Choroid plexus epithelial cell (primary cell): ENCODE measurements at regions not wholly inside any gene's neighbourhood (a gene's known extent, or its start where the extent isn't known, plus 50 kb on each side); places are given as distances from the start of the nearest gene placed in this dataset.
A peak's percentile ranks its signal among the peaks of the same experiment; 100 is the strongest.
"Not testable (repeated sequence)": the region's sequence is repeated elsewhere in the genome, so short reads cannot be mapped to it uniquely, and the experiment has no call there.

ENCODE experiments used
- DNase-seq: peaks from one replicate; pipeline ENCODE4 v3.0.0-alpha.2; 2010; ENCODE audit warnings: low read depth
- H3K4me3 ChIP-seq: 2 replicates; pipeline ENCODE4 v1.5.1; 2011; ENCODE audit warnings: low read depth, mild to moderate bottlenecking, control low read depth, low read length, moderate library complexity
- CTCF ChIP-seq: conservative IDR thresholded peaks from 2 replicates; pipeline ENCODE4 v1.5.1; 2011; ENCODE audit warnings: low read depth, mild to moderate bottlenecking, control low read depth, inconsistent platforms, low read length, moderate library complexity

DNA sequence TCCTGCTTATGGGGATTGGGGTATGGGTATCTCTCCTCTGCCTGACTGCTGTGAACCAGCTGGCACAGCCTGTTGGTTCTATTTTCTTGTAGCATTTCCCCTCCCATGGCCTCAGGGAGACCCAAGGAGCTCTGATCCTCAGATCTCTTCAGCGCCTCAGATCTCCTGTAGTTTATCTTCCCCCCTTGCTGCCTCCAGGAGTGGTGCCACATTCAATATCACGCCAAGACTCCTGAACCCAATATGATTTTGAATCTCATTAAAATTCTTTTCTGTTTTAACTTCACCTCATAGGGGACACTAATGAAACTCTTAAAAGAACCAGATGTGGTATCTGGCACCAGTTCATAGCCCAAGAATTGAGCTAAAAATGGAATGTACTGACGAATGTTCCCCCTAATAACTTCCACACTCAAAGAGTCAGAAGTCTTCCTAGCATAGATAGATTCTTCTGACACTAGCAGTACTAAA is 59.6 kb upstream of the LIFR start:
- peak; percentile 73 for DNase-seq
- H3K4me3 ChIP-seq = no peak overlapping the region
- TF ChIP-seq CTCF = no peak

DNA sequence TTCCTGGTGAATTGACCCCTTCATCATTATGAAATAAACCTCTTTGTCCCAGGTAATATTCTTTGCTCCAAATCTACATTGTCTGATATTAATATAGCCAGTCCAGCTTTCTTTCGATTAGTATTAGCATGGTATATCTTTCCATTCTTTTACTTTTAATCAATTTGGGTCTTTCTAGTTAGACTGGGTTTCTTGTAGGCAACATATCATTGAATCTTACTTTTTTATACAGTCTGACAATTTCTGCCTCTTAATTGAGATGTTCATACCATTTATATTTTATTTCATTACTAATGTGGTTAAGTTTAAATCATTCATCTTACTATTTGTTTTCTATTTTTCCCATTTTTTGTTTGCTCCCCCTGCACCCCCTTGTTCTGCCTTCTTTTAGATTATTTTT is 61.7 kb upstream of the LIFR start:
- TF ChIP-seq CTCF = no peak

DNA sequence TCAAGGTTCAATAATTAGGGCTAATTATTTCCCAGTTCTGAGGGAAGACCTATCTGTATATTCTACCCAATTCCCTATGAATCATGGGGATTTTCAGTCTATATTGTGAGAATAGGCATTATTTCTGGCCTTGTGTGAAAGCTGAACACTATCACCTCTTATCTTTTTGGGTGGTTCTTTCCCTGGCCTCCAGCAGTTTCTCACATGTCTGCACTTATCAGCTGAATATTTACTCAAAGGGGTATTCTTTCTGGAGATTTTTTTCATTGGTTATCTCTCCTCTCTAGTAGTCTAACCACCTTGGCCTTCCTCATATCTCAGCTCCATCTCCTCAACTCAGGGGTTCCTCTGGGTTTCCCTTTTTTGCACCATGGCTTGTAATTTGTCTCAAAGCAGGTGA is 64.9 kb upstream of the LIFR start:
- no peak for TF ChIP-seq CTCF
- no peak overlapping the region for H3K4me3 ChIP-seq
- no peak for DNase-seq

More for the DNA sequence above, 61.7 kb upstream of the LIFR start:
- H3K4me3 ChIP-seq = no peak overlapping the region
- no peak for DNase-seq

- no peak for TF ChIP-seq CTCF
- no peak overlapping the region for H3K4me3 ChIP-seq
- DNase-seq = no peak
Observed at GRCh38 chr5:38621840-38622437, 65.5 kb upstream of the LIFR start.

GRCh38 chr5:38622723-38623129 is 66.3 kb upstream of the LIFR start:
- H3K4me3 ChIP-seq = no peak overlapping the region
- DNase-seq = no peak
- TF ChIP-seq CTCF = no peak

DNA sequence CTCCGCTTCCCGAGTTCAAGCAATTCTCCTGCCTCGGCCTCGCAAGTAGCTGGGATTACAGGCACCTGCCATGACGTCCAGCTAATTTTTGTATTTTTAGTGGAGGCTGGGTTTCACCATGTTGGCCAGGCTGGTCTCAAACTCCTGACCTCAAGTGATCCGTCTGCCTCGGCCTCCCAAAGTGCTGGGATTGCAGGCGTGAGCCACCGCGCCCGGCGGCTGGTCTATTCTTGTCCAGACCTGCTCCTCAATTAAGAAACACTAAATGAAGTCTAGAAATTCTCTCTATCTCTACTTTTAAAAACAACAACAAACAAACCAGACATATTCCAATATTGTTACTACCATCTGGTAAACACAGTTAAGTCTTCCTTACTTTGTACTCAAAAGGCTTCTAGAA is 68.1 kb upstream of the LIFR start:
- DNase-seq, H3K4me3 ChIP-seq: not testable (repeated sequence)

GRCh38 chr5:38631376-38631775 is 74.9 kb upstream of the LIFR start:
- not testable (repeated sequence) for H3K4me3 ChIP-seq, DNase-seq

- no peak for DNase-seq
- no peak overlapping the region for H3K4me3 ChIP-seq
- TF ChIP-seq CTCF = no peak
Observed at GRCh38 chr5:38634568-38635369, 78.3 kb upstream of the LIFR start.
